Epithelial cell of esophagus (primary cell): ENCODE measurements at regions not wholly inside any gene's neighbourhood (a gene's known extent, or its start where the extent isn't known, plus 50 kb on each side); places are given as distances from the start of the nearest gene placed in this dataset.

Experiments used
- DNase-seq: peaks from one replicate; pipeline ENCODE4 v3.0.0; 2010; ENCODE audit warnings: low read depth
- H3K4me3 ChIP-seq: 2 replicates; pipeline ENCODE4 v1.5.1; 2011; ENCODE audit warnings: mild to moderate bottlenecking, low read length, control low read depth
- CTCF ChIP-seq: IDR thresholded peaks from 2 replicates; pipeline ENCODE4 v1.5.1; 2011; ENCODE audit warnings: low read depth, mild to moderate bottlenecking, low read length, control low read depth, inconsistent platforms; ENCODE audit not compliant: insufficient read depth; ENCODE audit errors: missing control alignments

DNA sequence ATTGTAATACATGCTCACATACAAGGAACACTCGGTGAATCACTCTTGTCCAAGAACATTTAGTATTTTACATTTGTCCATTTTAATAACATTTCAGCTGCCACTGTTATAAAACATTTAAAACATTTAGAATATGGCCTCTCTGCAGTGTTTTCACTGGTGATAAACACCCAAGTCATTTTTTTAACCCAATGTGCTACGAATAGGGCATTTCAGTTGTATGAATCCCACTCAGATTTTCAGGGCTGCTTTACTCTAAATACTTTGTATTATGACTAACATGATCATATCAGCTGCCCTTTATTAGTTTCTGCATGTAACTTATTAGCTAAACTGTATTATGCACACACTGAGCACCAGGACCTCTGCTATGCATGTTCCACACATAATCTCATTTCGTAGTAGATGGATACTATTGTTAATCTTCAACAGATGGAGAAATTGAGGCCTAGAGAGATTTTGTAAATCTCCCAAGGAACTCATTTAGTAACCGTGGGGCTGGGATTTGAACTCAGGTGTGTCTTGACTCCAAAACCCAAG, 148.6 kb upstream of the CDIN1 start:
- no peak for DNase-seq
- TF ChIP-seq CTCF = no peak
- H3K4me3 ChIP-seq = no peak overlapping the region

GRCh38 chr15:36432161-36432560, 147.3 kb upstream of the CDIN1 start:
- H3K4me3 ChIP-seq = no peak overlapping the region
- DNase-seq = no peak
- no peak for TF ChIP-seq CTCF

GRCh38 chr15:36434177-36434576, 145.2 kb upstream of the CDIN1 start:
- H3K4me3 ChIP-seq = no peak overlapping the region
- DNase-seq = no peak
- no peak for TF ChIP-seq CTCF

DNA sequence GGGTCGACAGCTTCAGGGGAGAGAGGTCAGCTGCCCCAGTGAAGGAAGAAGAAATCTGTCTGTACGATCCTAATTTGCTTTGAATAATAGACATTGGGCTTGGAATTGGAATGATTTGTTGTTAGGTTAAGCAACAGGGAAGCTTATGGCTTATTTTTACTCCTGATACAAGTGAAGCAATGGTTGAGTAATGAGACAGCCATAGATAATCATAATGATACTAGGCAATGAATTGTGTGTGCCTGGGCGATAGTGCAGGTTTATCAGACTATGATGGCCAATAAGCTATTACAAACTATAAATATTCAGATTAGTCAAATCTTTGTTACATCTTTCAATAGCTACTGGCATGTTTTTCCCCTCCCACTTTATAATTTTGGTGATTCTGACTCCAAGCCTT, 140.9 kb upstream of the CDIN1 start:
- TF ChIP-seq CTCF = no peak
- no peak for DNase-seq

DNA sequence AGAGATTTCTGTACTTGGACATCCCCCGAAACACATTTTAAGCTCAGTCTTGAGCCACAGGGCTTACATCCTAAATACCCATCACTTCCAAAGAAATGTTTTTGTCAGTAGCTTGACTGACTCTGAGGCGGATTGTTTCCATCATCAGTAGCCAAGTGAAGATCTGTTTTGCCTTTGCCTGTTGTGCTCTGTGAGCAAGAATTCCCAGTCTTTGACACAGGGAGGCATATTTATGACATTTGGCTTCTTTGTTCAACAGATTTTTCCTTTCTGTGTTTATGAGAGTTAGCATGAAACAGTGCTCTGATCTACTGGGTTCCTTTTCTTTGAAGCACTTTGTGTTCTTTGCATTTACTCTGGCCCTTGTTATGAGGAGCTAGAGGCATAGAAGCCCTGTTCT, 132.1 kb upstream of the CDIN1 start:
- TF ChIP-seq CTCF = no peak

More for the DNA sequence above, 140.9 kb upstream of the CDIN1 start:
- H3K4me3 ChIP-seq = no peak overlapping the region

GRCh38 chr15:36448418-36448817, 131.0 kb upstream of the CDIN1 start:
- TF ChIP-seq CTCF = no peak

More for the DNA sequence above, 132.1 kb upstream of the CDIN1 start:
- DNase-seq = no peak
- no peak overlapping the region for H3K4me3 ChIP-seq

GRCh38 chr15:36449084-36449661, 130.3 kb upstream of the CDIN1 start:
- no peak for TF ChIP-seq CTCF
- no peak overlapping the region for H3K4me3 ChIP-seq
- no peak for DNase-seq

More at GRCh38 chr15:36448418-36448817, 131.0 kb upstream of the CDIN1 start:
- H3K4me3 ChIP-seq = no peak overlapping the region
- no peak for DNase-seq
